GM21447 (cell line): ENCODE measurements at regions not wholly inside any gene's neighbourhood (a gene's known extent, or its start where the extent isn't known, plus 50 kb on each side); places are given as distances from the start of the nearest gene placed in this dataset.
A peak's percentile ranks its signal among the peaks of the same experiment; 100 is the strongest.
"Not testable (repeated sequence)": the region's sequence is repeated elsewhere in the genome, so short reads cannot be mapped to it uniquely, and the experiment has no call there.

Experiments used
- ATAC-seq: cut with Tn5 transposase; IDR thresholded peaks from one replicate; pipeline ENCODE4 v1.9.1; 2021; ENCODE audit not compliant: unreplicated experiment

- no peak for ATAC-seq
Measured at GRCh38 chr6:163761481-163761880, 347.0 kb downstream of the QKI start.

GRCh38 chr6:163760860-163761259 is 346.3 kb downstream of the QKI start:
- ATAC-seq = no peak

- ATAC-seq = no peak
Measured at GRCh38 chr6:163759542-163759941, 345.0 kb downstream of the QKI start.

- no peak for ATAC-seq
Measured at GRCh38 chr6:163757520-163757919, 343.0 kb downstream of the QKI start.

GRCh38 chr6:163756079-163756478 is 341.6 kb downstream of the QKI start:
- peak; percentile 100 for ATAC-seq

GRCh38 chr6:163754866-163755265 is 340.3 kb downstream of the QKI start:
- no peak for ATAC-seq

GRCh38 chr6:163753430-163753829 is 338.9 kb downstream of the QKI start:
- no peak for ATAC-seq

GRCh38 chr6:163752446-163752845 is 337.9 kb downstream of the QKI start:
- ATAC-seq = no peak

- ATAC-seq = no peak
Measured at GRCh38 chr6:163751032-163751525, 336.6 kb downstream of the QKI start.

- no peak for ATAC-seq
Measured at GRCh38 chr6:163750431-163751031, 336.0 kb downstream of the QKI start.

- no peak for ATAC-seq
Measured at GRCh38 chr6:163748886-163749285, 334.4 kb downstream of the QKI start.

GRCh38 chr6:163748036-163748435 is 333.5 kb downstream of the QKI start:
- ATAC-seq = no peak

GRCh38 chr6:163747058-163747457 is 332.5 kb downstream of the QKI start:
- ATAC-seq = not testable (repeated sequence)

- no peak for ATAC-seq
Measured at GRCh38 chr6:163745536-163746400, 331.2 kb downstream of the QKI start.

GRCh38 chr6:163744256-163744925 is 329.9 kb downstream of the QKI start:
- no peak for ATAC-seq

GRCh38 chr6:163743796-163744195 is 329.3 kb downstream of the QKI start:
- ATAC-seq = no peak

- no peak for ATAC-seq
Measured at GRCh38 chr6:163741743-163742363, 327.3 kb downstream of the QKI start.

GRCh38 chr6:163741342-163741741 is 326.8 kb downstream of the QKI start:
- no peak for ATAC-seq

GRCh38 chr6:163739966-163740365 is 325.4 kb downstream of the QKI start:
- ATAC-seq = no peak

- ATAC-seq = no peak
Measured at GRCh38 chr6:163739408-163739725, 324.8 kb downstream of the QKI start.

GRCh38 chr6:163738725-163739407 is 324.3 kb downstream of the QKI start:
- ATAC-seq = no peak
